T-helper 9 cell (primary cell): ENCODE measurements at regions not wholly inside any gene's neighbourhood (a gene's known extent, or its start where the extent isn't known, plus 50 kb on each side); places are given as distances from the start of the nearest gene placed in this dataset.
"Not testable (repeated sequence)": the region's sequence is repeated elsewhere in the genome, so short reads cannot be mapped to it uniquely, and the experiment has no call there.

ENCODE experiments used
- DNase-seq: peaks from one replicate; pipeline ENCODE4 v3.0.0-alpha.2; 2020

DNA sequence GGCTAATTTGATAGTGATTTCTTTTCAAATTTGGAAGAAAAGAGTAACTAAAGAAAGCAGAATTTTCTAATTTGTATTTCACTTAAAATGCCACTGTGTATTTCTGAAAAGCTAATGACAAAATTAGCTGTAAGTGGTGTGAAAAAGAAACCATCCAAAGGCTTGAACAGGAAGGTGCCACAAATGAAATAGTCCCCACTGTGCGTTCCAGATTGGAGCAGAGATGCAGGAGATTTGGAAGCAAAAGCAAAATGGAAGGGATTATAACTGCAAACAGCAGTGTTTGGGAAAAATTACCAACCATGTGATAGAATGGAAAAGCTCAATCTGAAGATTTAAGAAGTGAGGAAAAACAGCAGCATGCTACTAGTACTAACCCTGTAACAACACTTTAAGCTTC, 498.7 kb downstream of the SUCLG1 start:
- no peak for DNase-seq

DNA sequence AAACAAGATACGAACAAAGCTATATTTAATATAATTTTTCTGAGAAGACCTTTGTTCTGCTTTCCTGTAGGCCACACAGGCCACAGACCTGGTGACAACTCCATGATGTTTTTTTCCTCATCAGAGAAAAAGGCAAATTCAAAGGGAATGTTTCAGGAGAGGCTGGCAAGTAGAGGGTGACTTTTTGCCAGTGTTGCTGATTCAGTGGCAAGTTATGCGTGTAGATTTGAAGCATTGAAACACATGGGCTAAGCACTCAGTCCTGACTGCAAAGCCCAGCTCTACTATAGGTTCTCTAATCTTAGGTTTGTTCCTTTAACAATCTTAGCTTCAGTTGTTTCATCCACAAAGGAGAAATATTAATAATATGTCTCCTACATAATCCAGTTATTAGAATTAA, 499.8 kb downstream of the SUCLG1 start:
- DNase-seq, result no peak

- no peak for DNase-seq
These were observed 502.1 kb downstream of the SUCLG1 start for GRCh38 chr2:83956991-83957390.

DNA sequence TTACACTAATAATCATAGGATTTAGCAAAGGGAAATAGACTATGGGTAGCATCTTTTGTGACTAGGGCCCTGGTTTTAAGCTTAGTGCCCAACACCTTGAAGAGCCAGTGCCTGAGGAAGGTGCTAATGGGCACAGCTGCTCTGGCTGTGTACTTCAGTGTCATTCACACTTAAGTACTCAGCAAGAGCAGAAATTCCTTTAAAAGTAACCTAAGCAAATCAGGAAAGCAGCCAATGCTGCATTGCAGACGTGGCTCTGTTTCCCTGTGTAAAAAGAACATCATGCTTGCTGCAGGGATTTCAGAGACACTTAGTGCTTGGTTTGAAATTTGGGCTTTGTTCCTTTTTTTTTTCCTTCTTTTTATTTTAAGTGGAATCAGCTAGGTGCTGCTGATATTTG, 505.4 kb downstream of the SUCLG1 start:
- no peak for DNase-seq

GRCh38 chr2:83951378-83951947, 507.6 kb downstream of the SUCLG1 start:
- no peak for DNase-seq

DNA sequence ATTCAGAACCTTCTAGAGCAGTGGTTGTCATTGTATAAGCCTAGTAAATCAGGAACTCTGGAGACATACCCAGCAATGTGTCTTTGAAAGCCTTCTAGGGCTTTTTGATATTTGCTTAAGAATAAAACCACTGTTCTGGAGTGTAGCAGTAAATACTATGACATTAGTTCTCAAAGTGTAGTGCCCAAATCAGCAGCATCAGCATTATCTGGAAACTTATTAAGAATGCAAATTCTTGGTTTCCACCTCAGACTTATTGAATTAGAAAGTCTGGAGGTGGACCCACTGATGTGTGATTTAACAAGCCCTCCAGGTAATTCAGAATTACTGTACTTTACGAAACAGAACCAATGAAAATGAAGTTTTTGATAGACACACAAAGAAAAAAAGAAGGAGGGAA, 509.7 kb downstream of the SUCLG1 start:
- no peak for DNase-seq

DNA sequence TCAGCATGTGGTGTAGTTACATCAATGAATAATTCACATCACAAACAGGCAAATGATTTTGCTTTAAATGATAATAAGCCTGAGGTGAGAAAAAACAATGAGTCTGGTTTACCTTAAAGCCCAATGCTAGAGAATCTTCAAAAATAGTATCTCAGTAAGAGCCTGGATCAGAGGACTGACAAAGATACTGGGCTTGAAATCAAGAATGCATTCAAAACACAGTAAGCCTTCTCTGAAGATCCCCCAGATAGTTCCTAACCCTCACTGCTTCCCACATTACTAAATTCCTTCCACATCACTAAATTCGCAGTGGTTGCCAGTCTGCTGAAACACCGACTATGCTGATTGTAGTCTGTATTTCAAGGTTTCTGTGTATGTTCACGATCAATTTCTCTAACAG, 514.9 kb downstream of the SUCLG1 start:
- DNase-seq, result no peak

DNA sequence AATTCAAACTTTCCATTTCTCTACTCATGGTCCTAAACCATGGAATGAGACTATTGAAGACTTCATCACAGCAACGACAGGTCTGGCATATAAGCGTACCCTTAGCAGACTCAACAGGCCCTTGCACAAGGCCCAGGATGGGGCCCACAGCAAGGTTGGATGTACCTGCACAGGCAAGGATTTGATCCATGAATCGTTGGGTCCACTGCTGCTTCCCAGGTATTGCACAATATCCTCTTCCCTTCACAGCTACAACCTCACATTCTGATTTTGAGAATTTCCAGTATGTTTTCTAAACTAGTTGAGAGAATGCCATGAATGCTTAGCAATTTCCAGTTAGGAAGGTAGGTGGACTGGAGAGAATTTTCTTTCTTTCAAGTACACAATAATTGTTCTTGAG, 515.8 kb downstream of the SUCLG1 start:
- no peak for DNase-seq

- DNase-seq, result no peak
These were observed 517.2 kb downstream of the SUCLG1 start for GRCh38 chr2:83941886-83942285.

DNA sequence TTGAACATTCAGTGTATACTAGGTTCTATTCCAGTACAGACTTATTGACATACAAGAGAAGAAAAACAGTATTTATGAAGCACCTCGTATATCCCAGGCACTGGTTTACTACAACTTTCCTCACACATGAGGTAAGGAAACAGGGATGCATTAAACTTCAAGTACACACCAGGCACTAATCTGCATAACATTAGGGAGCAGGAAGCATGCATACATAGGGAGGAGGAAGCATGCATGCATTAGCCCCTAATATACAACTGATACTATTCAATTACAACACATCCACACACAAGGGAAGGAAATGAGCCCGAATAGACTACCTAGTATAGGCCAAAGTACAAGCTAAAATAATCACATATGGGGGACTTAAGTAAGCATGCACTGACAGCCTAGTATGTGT, 525.3 kb downstream of the SUCLG1 start:
- no peak for DNase-seq

DNA sequence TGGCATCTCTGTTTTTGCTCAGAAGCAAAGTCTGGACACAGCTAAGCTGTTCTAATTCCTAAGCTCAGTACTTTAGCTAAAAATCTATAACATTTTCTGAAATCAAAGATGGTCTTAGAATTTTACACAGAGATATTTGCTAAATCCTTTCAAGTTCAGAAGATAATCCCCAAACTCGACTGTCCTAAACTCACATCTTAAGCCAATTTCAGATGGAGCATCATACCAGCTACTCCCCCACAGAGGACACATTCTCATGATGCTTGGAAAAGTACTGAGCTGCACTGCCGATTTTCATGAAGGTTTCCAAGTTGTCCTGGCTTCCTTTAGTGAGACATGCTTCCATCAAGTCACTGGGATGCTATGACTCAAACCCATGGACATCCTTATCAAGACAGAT, 535.5 kb downstream of the SUCLG1 start:
- no peak for DNase-seq

DNA sequence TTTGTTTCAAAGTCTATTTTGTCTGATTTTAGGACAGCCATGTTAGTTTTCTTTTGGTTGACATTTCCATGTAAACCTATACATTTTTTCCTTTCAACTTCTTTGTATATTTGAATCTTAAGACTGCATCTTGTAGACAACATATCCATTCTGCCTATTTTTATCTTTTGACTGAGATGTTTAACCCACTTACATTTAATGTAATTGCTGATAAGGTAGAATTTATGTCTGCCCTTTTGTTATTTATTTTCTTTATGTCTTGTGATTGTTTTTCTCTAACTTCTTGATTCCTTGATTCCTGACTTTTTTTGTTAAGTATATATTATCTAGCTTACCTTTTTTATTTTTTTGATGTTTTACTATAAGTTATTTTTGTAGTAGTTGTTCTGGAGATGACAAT, 542.5 kb downstream of the SUCLG1 start:
- DNase-seq, result no peak

DNA sequence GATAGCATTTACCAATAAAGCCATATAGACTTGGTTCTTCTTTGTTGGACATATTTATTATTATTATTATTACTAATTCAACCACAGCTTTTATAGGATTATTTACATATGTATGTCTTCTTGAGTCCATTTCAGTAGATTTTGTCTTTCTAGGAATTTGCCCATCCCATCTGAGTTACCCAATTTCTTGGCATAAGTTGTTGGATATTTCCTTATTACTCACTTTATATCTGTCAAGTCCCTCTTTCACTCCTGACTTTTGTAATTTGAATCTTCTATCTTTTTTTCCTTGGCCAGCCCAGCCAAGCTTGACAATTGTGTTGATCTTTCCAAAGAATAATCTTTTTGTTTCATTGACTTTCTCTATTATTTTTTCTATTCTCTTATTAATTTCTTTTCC, 543.7 kb downstream of the SUCLG1 start:
- no peak for DNase-seq

- DNase-seq, result no peak
These were observed 550.3 kb downstream of the SUCLG1 start for GRCh38 chr2:83908750-83909149.

DNA sequence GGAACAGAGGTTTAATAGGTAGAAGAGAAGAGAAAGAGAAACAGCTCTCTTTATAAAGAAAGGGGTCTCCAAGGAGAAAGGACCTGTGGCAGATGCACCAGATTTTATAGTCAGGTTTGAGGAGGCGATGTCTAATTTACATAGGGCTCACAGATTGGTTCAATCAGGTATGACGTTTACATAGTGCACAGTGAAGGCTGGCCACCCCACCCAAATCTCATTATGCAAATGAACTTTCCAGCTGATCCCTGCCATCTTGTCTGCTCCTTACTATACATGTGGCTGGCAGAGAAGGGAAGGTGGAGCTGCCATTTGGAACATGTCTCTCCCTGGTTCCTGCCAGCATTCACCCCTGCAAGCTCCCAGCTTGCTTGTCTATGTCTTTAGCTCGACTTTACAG, 557.8 kb downstream of the SUCLG1 start:
- DNase-seq, result no peak

DNA sequence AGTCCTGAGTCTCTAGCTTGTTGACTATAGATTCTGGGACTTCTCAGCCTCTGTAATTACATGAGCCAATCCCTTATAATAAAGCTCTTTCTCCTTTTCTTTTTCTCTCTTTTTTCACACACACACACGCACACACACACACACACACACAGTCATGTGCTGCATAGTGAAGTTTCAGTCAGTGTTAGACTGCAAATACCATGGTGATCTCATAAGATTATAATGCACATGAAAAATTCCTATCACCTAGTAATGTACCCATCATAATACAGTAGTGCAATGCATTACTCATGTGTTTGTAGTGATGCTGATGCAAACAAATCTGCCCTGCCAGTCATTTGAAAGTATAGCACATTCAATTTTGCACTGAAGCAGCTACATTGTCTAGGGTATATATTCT, 558.2 kb downstream of the SUCLG1 start:
- no peak for DNase-seq

GRCh38 chr2:83899271-83899670, 559.8 kb downstream of the SUCLG1 start:
- DNase-seq, result no peak

GRCh38 chr2:83894976-83895375, 564.1 kb downstream of the SUCLG1 start:
- DNase-seq, result no peak

- no peak for DNase-seq
These were observed 571.3 kb downstream of the SUCLG1 start for GRCh38 chr2:83887757-83888156.

- DNase-seq, result no peak
These were observed 580.0 kb downstream of the SUCLG1 start for GRCh38 chr2:83879127-83879526.

GRCh38 chr2:83877261-83877660, 581.8 kb downstream of the SUCLG1 start:
- not testable (repeated sequence) for DNase-seq

- DNase-seq, result no peak
These were observed 584.2 kb downstream of the SUCLG1 start for GRCh38 chr2:83874712-83875430.

DNA sequence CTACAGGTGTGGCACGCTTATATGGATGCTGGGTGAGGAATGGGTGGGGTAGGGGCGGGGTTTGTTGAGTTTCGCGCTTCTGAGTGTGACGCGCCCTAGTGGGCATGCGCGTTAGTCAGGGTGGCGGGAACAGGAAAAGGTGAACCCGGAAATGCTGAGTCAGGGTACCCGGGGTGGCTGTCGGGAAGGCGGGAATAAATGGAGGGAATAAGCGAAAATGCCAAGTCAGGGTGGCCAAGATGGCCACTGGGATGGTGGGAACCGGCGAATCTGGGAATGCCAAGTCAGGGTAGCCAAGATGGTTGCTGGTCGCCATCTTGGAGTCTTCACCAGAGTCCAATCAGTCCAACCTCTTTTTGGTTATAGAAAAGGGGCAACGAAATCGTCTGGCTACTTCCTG, 585.0 kb downstream of the SUCLG1 start:
- DNase-seq, result no peak

- DNase-seq, result no peak
These were observed 586.0 kb downstream of the SUCLG1 start for GRCh38 chr2:83873110-83873509.

DNA sequence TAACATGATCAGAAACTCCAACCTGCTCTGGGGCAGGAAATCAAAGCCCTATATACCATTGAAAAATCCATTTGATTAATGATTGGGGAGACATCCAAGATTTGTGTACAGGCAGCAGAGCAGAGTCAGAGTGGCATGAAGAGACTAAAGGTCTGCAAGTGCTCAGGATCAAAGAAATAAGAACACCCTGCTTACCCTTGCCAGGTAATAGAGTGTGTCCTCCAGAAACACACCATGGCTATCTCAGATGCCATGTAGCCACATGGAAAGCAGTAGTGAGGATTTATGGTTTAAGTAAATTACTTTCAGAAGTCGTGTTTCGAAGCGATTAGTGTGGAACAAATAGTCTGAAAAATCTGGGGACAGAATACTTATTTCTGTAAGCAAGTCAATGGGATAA, 592.9 kb downstream of the SUCLG1 start:
- no peak for DNase-seq
